HG03521 (cell line): ENCODE measurements at regions not wholly inside any gene's neighbourhood (a gene's known extent, or its start where the extent isn't known, plus 50 kb on each side); places are given as distances from the start of the nearest gene placed in this dataset.
"Not testable (repeated sequence)": the region's sequence is repeated elsewhere in the genome, so short reads cannot be mapped to it uniquely, and the experiment has no call there.

Experiments
- ATAC-seq: cut with Tn5 transposase; IDR thresholded peaks from one replicate; pipeline ENCODE4 v1.9.1; 2021; ENCODE audit warnings: mild to moderate bottlenecking, moderate library complexity; ENCODE audit not compliant: unreplicated experiment

GRCh38 chr14:38600572-38600971, 344.7 kb upstream of the CLEC14A start:
- not testable (repeated sequence) for ATAC-seq

- ATAC-seq = no peak
Measured at GRCh38 chr14:38593476-38593875, 337.6 kb upstream of the CLEC14A start.

GRCh38 chr14:38592764-38593442, 337.0 kb upstream of the CLEC14A start:
- ATAC-seq = no peak

- no peak for ATAC-seq
Measured at GRCh38 chr14:38589747-38590350, 334.0 kb upstream of the CLEC14A start.

GRCh38 chr14:38583471-38583870, 327.6 kb upstream of the CLEC14A start:
- ATAC-seq = no peak

- no peak for ATAC-seq
Measured at GRCh38 chr14:38578278-38578681, 322.4 kb upstream of the CLEC14A start.

- ATAC-seq = no peak
Measured at GRCh38 chr14:38567703-38568102, 311.8 kb upstream of the CLEC14A start.

- no peak for ATAC-seq
Measured at GRCh38 chr14:38561657-38562056, 305.8 kb upstream of the CLEC14A start.

- no peak for ATAC-seq
Measured at GRCh38 chr14:38559711-38560110, 303.8 kb upstream of the CLEC14A start.

- not testable (repeated sequence) for ATAC-seq
Measured at GRCh38 chr14:38557391-38557790, 301.5 kb upstream of the CLEC14A start.

- ATAC-seq = no peak
Measured at GRCh38 chr14:38556252-38556651, 300.4 kb upstream of the CLEC14A start.

- ATAC-seq = no peak
Measured at GRCh38 chr14:38554026-38554425, 298.1 kb upstream of the CLEC14A start.

GRCh38 chr14:38553586-38553985, 297.7 kb upstream of the CLEC14A start:
- no peak for ATAC-seq

GRCh38 chr14:38549564-38549963, 293.7 kb upstream of the CLEC14A start:
- ATAC-seq = no peak

GRCh38 chr14:38547961-38548490, 292.1 kb upstream of the CLEC14A start:
- ATAC-seq = no peak

- no peak for ATAC-seq
Measured at GRCh38 chr14:38546932-38547551, 291.1 kb upstream of the CLEC14A start.

- ATAC-seq = no peak
Measured at GRCh38 chr14:38544776-38545175, 288.9 kb upstream of the CLEC14A start.

- ATAC-seq = not testable (repeated sequence)
Measured at GRCh38 chr14:38543851-38544250, 288.0 kb upstream of the CLEC14A start.

- not testable (repeated sequence) for ATAC-seq
Measured at GRCh38 chr14:38538053-38538452, 282.2 kb upstream of the CLEC14A start.

- no peak for ATAC-seq
Measured at GRCh38 chr14:38536376-38537038, 280.6 kb upstream of the CLEC14A start.

- no peak for ATAC-seq
Measured at GRCh38 chr14:38528582-38528981, 272.7 kb upstream of the CLEC14A start.
